MM.1S (cell line): ENCODE measurements at regions not wholly inside any gene's neighbourhood (a gene's known extent, or its start where the extent isn't known, plus 50 kb on each side); places are given as distances from the start of the nearest gene placed in this dataset.

Experiments used
- DNase-seq: peaks from one replicate; pipeline ENCODE4 v3.0.0-alpha.2; 2015
- H2AFZ ChIP-seq: fragments of 300-600 bp; sonication (generic); 2 replicates; pipeline ENCODE4 v1.6.0; 2016; ENCODE audit warnings: antibody characterized with exemption, low read length
- H3F3A ChIP-seq: fragments of 300-600 bp; sonication (generic); 2 replicates; pipeline ENCODE4 v1.6.1; 2016; ENCODE audit warnings: mild to moderate bottlenecking, antibody characterized with exemption, low read length, moderate library complexity, mixed read lengths; ENCODE audit not compliant: insufficient read depth
- H3K27ac ChIP-seq: fragments of 300-600 bp; sonication (generic); 2 replicates; pipeline ENCODE4 v1.5.1; 2016; ENCODE audit warnings: mild to moderate bottlenecking, low read length
- H3K27me3 ChIP-seq: fragments of 300-600 bp; sonication (generic); replicated peaks from 2 replicates; pipeline ENCODE4 v1.6.0; 2016; ENCODE audit warnings: low read length; ENCODE audit not compliant: insufficient read depth
- H3K36me3 ChIP-seq: fragments of 300-600 bp; sonication (generic); replicated peaks from 2 replicates; pipeline ENCODE4 v1.6.1; 2016; ENCODE audit warnings: mild to moderate bottlenecking, low read length, mixed read lengths; ENCODE audit not compliant: insufficient read depth
- H3K4me1 ChIP-seq: fragments of 300-600 bp; sonication (generic); 2 replicates; pipeline ENCODE4 v1.6.1; 2016; ENCODE audit warnings: low read length, mixed read lengths
- H3K4me2 ChIP-seq: fragments of 300-600 bp; sonication (generic); 2 replicates; pipeline ENCODE4 v1.6.0; 2016; ENCODE audit warnings: low read depth, low read length
- H3K4me3 ChIP-seq: fragments of 300-600 bp; sonication (generic); 2 replicates; pipeline ENCODE4 v1.5.1; 2016; ENCODE audit warnings: low read length, mixed read lengths
- H3K79me2 ChIP-seq: fragments of 300-600 bp; sonication (generic); 2 replicates; pipeline ENCODE4 v1.6.1; 2016; ENCODE audit warnings: mixed run types, low read length, mixed read lengths
- H3K9ac ChIP-seq: fragments of 300-600 bp; sonication (generic); 2 replicates; pipeline ENCODE4 v1.6.1; 2016; ENCODE audit warnings: low read length, mixed read lengths
- H3K9me2 ChIP-seq: fragments of 300-600 bp; sonication (generic); replicated peaks from 2 replicates; pipeline ENCODE4 v1.6.1; 2016; ENCODE audit warnings: mild to moderate bottlenecking, low read length, mixed read lengths; ENCODE audit not compliant: insufficient read depth
- H3K9me3 ChIP-seq: fragments of 300-600 bp; sonication (generic); replicated peaks from 2 replicates; pipeline ENCODE4 v1.6.1; 2016; ENCODE audit warnings: mild to moderate bottlenecking, low read length, mixed read lengths; ENCODE audit not compliant: insufficient read depth
- H4K20me1 ChIP-seq: fragments of 300-600 bp; sonication (generic); 2 replicates; pipeline ENCODE4 v1.6.1; 2016; ENCODE audit warnings: mild to moderate bottlenecking, low read length, moderate library complexity, mixed read lengths; ENCODE audit not compliant: insufficient read depth
- CTCF ChIP-seq: fragments of 300-600 bp; sonication (generic); IDR thresholded peaks from 2 replicates; pipeline ENCODE4 v1.5.1; 2016; ENCODE audit warnings: antibody characterized with exemption, low read length, mixed read lengths
- EZH2 ChIP-seq: fragments of 300-600 bp; sonication (generic); optimal IDR thresholded peaks from 2 replicates; pipeline ENCODE3; 2017; ENCODE audit warnings: low read depth, mild to moderate bottlenecking, antibody characterized with exemption, low read length, mixed read lengths
- EZH2phosphoT487 ChIP-seq: fragments of 300-600 bp; sonication (generic); IDR thresholded peaks from 2 replicates; pipeline ENCODE4 v1.6.1; 2018; ENCODE audit warnings: antibody characterized with exemption, low read length

- H3K27me3 ChIP-seq, result no peaks in the 10 kb centered on the region
- H3K9ac ChIP-seq, result peak overlapping the region; percentile 14; the same call in 1 of the 2 replicates
- TF ChIP-seq EZH2phosphoT487 (no peak), EZH2 (no peak), CTCF (no peak)
- H3K79me2 ChIP-seq, result no peaks in the 10 kb centered on the region
- H3K9me3 ChIP-seq, result no peaks in the 10 kb centered on the region
- DNase-seq, result no peak
- no peaks in the 10 kb centered on the region for H4K20me1 ChIP-seq
- no peaks in the 10 kb centered on the region; the same call in 1 of the 2 replicates for H3F3A ChIP-seq
- peaks cover 28% of the 10 kb centered on the region for H3K4me1 ChIP-seq
- no peaks in the 10 kb centered on the region for H3K9me2 ChIP-seq
- peak overlapping the region; percentile 63; the same call in 1 of the 2 replicates for H3K27ac ChIP-seq
- H3K4me3 ChIP-seq, result no peak overlapping the region
- H3K4me2 ChIP-seq, result no peak overlapping the region; the same call in 1 of the 2 replicates
- no peak overlapping the region for H2AFZ ChIP-seq
- H3K36me3 ChIP-seq, result no peaks in the 10 kb centered on the region
Measured at GRCh38 chr10:129035052-129035827, 431.8 kb upstream of the MGMT start.

- H3K79me2 ChIP-seq, result no peaks in the 10 kb centered on the region
Measured at GRCh38 chr10:129038522-129038921, 428.5 kb upstream of the MGMT start.

GRCh38 chr10:129039406-129040370, 427.4 kb upstream of the MGMT start:
- no peak for TF ChIP-seq EZH2
- TF ChIP-seq CTCF, result no peak
- TF ChIP-seq EZH2phosphoT487, result no peak
- Histone ChIP-seq H3K9ac (no peak overlapping the region), H3K9me3 (no peaks in the 10 kb centered on the region), H3K4me3 (no peak overlapping the region), H4K20me1 (no peaks in the 10 kb centered on the region), H3K4me2 (no peak overlapping the region), H3K4me1 (peaks cover 12% of the 10 kb centered on the region), H3F3A (no peaks in the 10 kb centered on the region; the same call in 1 of the 2 replicates), H2AFZ (no peak overlapping the region), H3K36me3 (no peaks in the 10 kb centered on the region), H3K27ac (no peak overlapping the region), H3K9me2 (no peaks in the 10 kb centered on the region), H3K27me3 (no peaks in the 10 kb centered on the region), H3K79me2 (no peaks in the 10 kb centered on the region)
- DNase-seq, result no peak

More at GRCh38 chr10:129038522-129038921, 428.5 kb upstream of the MGMT start:
- Histone ChIP-seq H3K4me2 (no peak overlapping the region), H3K4me1 (peaks cover 12% of the 10 kb centered on the region), H3K9me2 (no peaks in the 10 kb centered on the region), H3K27ac (no peak overlapping the region), H2AFZ (no peak overlapping the region), H3F3A (no peaks in the 10 kb centered on the region; the same call in 1 of the 2 replicates), H3K27me3 (no peaks in the 10 kb centered on the region), H3K9me3 (no peaks in the 10 kb centered on the region), H4K20me1 (no peaks in the 10 kb centered on the region), H3K36me3 (no peaks in the 10 kb centered on the region), H3K4me3 (no peak overlapping the region), H3K9ac (no peak overlapping the region)
- TF ChIP-seq CTCF (no peak), EZH2phosphoT487 (no peak), EZH2 (no peak)
- DNase-seq, result no peak
